Cardiac muscle cell (in vitro differentiated cells and primary cell): ENCODE measurements at regions not wholly inside any gene's neighbourhood (a gene's known extent, or its start where the extent isn't known, plus 50 kb on each side); places are given as distances from the start of the nearest gene placed in this dataset.
"Not testable (repeated sequence)": the region's sequence is repeated elsewhere in the genome, so short reads cannot be mapped to it uniquely, and the experiment has no call there.

Experiments
- DNase-seq, 2 donors: peaks; one replicate each; pipeline versions ENCODE4 v3.0.0 to v3.0.0-alpha.2; 2010 to 2017; ENCODE audit warnings: low read depth in 1 of 2, low spot score in 1 of 2
- H3K27ac ChIP-seq: fragments of 200-600 bp; sonication (generic); 2 replicates; pipeline ENCODE4 v1.5.1; 2016
- H3K27me3 ChIP-seq: fragments of 200-600 bp; sonication (generic); 2 replicates; pipeline ENCODE4 v1.6.0; 2016; ENCODE audit warnings: control low read depth
- H3K36me3 ChIP-seq: fragments of 200-600 bp; sonication (generic); 2 replicates; pipeline ENCODE4 v1.5.1; 2016; ENCODE audit warnings: control low read depth
- H3K4me1 ChIP-seq: fragments of 200-600 bp; sonication (generic); 2 replicates; pipeline ENCODE4 v1.8.1; 2017; ENCODE audit warnings: low read depth, mild to moderate bottlenecking, mixed run types
- H3K4me3 ChIP-seq: fragments of 200-600 bp; sonication (generic); 2 replicates; pipeline ENCODE4 v1.5.1; 2016; ENCODE audit warnings: mild to moderate bottlenecking
- H3K9me3 ChIP-seq: fragments of 200-600 bp; sonication (generic); 2 replicates; pipeline ENCODE4 v1.5.1; 2017; ENCODE audit warnings: low read depth, mild to moderate bottlenecking, control low read depth
- CTCF ChIP-seq: IDR thresholded peaks from 2 replicates; pipeline ENCODE4 v1.5.1; 2012; ENCODE audit warnings: low read depth, mild to moderate bottlenecking, low read length

GRCh38 chr9:31740705-31741104 lies 643.7 kb upstream of the ACO1 start:
- TF ChIP-seq CTCF = no peak
- no peaks in the 10 kb centered on the region for H3K36me3 ChIP-seq
- H3K9me3 ChIP-seq = no peaks in the 10 kb centered on the region
- no peak overlapping the region for H3K27ac ChIP-seq
- no peaks in the 10 kb centered on the region for H3K27me3 ChIP-seq
- no peaks in the 10 kb centered on the region for H3K4me1 ChIP-seq
- DNase-seq = no peak
- no peak overlapping the region for H3K4me3 ChIP-seq

GRCh38 chr9:31744589-31744988 lies 639.9 kb upstream of the ACO1 start:
- TF ChIP-seq CTCF = no peak
- H3K27ac ChIP-seq = no peak overlapping the region
- H3K36me3 ChIP-seq = no peaks in the 10 kb centered on the region
- no peak overlapping the region for H3K4me3 ChIP-seq
- no peaks in the 10 kb centered on the region for H3K4me1 ChIP-seq
- H3K9me3 ChIP-seq = no peaks in the 10 kb centered on the region
- no peaks in the 10 kb centered on the region for H3K27me3 ChIP-seq
- DNase-seq = no peak

- Histone ChIP-seq H3K4me3 (no peak overlapping the region), H3K27ac (no peak overlapping the region), H3K36me3 (no peaks in the 10 kb centered on the region), H3K27me3 (no peaks in the 10 kb centered on the region), H3K4me1 (no peaks in the 10 kb centered on the region), H3K9me3 (no peaks in the 10 kb centered on the region)
- DNase-seq = no peak
- no peak for TF ChIP-seq CTCF
Measured at GRCh38 chr9:31745468-31745867, 639.0 kb upstream of the ACO1 start.

- H3K36me3 ChIP-seq = no peaks in the 10 kb centered on the region
- no peak for DNase-seq
- no peak for TF ChIP-seq CTCF
Measured at GRCh38 chr9:31745886-31746285, 638.6 kb upstream of the ACO1 start.

GRCh38 chr9:31753756-31754155 lies 630.7 kb upstream of the ACO1 start:
- no peak for TF ChIP-seq CTCF
- Histone ChIP-seq H3K27ac (no peak overlapping the region), H3K27me3 (no peaks in the 10 kb centered on the region), H3K4me1 (no peaks in the 10 kb centered on the region), H3K9me3 (no peaks in the 10 kb centered on the region), H3K36me3 (no peaks in the 10 kb centered on the region), H3K4me3 (no peak overlapping the region)
- no peak for DNase-seq

More at GRCh38 chr9:31745886-31746285, 638.6 kb upstream of the ACO1 start:
- H3K27me3 ChIP-seq = no peaks in the 10 kb centered on the region
- H3K27ac ChIP-seq = no peak overlapping the region
- no peaks in the 10 kb centered on the region for H3K9me3 ChIP-seq
- no peak overlapping the region for H3K4me3 ChIP-seq
- no peaks in the 10 kb centered on the region for H3K4me1 ChIP-seq

GRCh38 chr9:31759703-31760102 lies 624.7 kb upstream of the ACO1 start:
- H3K4me3 ChIP-seq = no peak overlapping the region
- H3K27me3 ChIP-seq = no peaks in the 10 kb centered on the region
- TF ChIP-seq CTCF = no peak
- DNase-seq = no peak
- H3K27ac ChIP-seq = no peak overlapping the region
- no peaks in the 10 kb centered on the region for H3K4me1 ChIP-seq
- H3K36me3 ChIP-seq = no peaks in the 10 kb centered on the region
- no peaks in the 10 kb centered on the region for H3K9me3 ChIP-seq

GRCh38 chr9:31774021-31774420 lies 610.4 kb upstream of the ACO1 start:
- not testable (repeated sequence) for H3K36me3 ChIP-seq, H3K9me3 ChIP-seq, H3K4me3 ChIP-seq, H3K27ac ChIP-seq, H3K4me1 ChIP-seq, DNase-seq, H3K27me3 ChIP-seq
